ENCODE measurements at regions not wholly inside any gene's neighbourhood (a gene's known extent, or its start where the extent isn't known, plus 50 kb on each side); places are given as distances from the start of the nearest gene placed in this dataset.

- Histone ChIP-seq H3K4me1 (ENCODE audit: control insufficient read depth, insufficient read depth, low read length) (no peaks in the 10 kb centered on the region), H3K4me3 (ENCODE audit: low read length) (no peak overlapping the region), H3K27me3 (replicated peaks; ENCODE audit: control insufficient read depth, insufficient read depth, low read length) (no peaks in the 10 kb centered on the region), H3K36me3 (ENCODE audit: control insufficient read depth, insufficient read depth, low read length, severe bottlenecking) (no peaks in the 10 kb centered on the region), H3K9me3 (ENCODE audit: control insufficient read depth, low read length) (no peaks in the 10 kb centered on the region), H3K9ac (ENCODE audit: low read length) (no peak overlapping the region)
- no peak for DNase-seq (ENCODE audit: low read depth)
These were observed 1661.8 kb upstream of the SPRY2 start for GRCh38 chr13:82002710-82003109.

- H3K36me3 ChIP-seq (ENCODE audit: control insufficient read depth, insufficient read depth, low read length, severe bottlenecking) = no peaks in the 10 kb centered on the region
- H3K27me3 ChIP-seq (replicated peaks; ENCODE audit: control insufficient read depth, insufficient read depth, low read length) = no peaks in the 10 kb centered on the region
- H3K4me1 ChIP-seq (ENCODE audit: control insufficient read depth, insufficient read depth, low read length) = no peaks in the 10 kb centered on the region
- H3K9ac ChIP-seq (ENCODE audit: low read length) = no peak overlapping the region
- no peak for DNase-seq (ENCODE audit: low read depth)
- no peaks in the 10 kb centered on the region for H3K9me3 ChIP-seq (ENCODE audit: control insufficient read depth, low read length)
- no peak overlapping the region for H3K4me3 ChIP-seq (ENCODE audit: low read length)
These were observed 1654.4 kb upstream of the SPRY2 start for GRCh38 chr13:81995316-81995715.

GRCh38 chr13:81990652-81991051 is 1649.7 kb upstream of the SPRY2 start:
- no peak overlapping the region for H3K9ac ChIP-seq (ENCODE audit: low read length)
- no peaks in the 10 kb centered on the region for H3K27me3 ChIP-seq (replicated peaks; ENCODE audit: control insufficient read depth, insufficient read depth, low read length)
- H3K9me3 ChIP-seq (ENCODE audit: control insufficient read depth, low read length) = no peaks in the 10 kb centered on the region
- no peaks in the 10 kb centered on the region for H3K4me1 ChIP-seq (ENCODE audit: control insufficient read depth, insufficient read depth, low read length)
- no peaks in the 10 kb centered on the region for H3K36me3 ChIP-seq (ENCODE audit: control insufficient read depth, insufficient read depth, low read length, severe bottlenecking)
- H3K4me3 ChIP-seq (ENCODE audit: low read length) = no peak overlapping the region
- DNase-seq (ENCODE audit: low read depth) = no peak

GRCh38 chr13:81988567-81988966 is 1647.6 kb upstream of the SPRY2 start:
- no peaks in the 10 kb centered on the region for H3K4me1 ChIP-seq (ENCODE audit: control insufficient read depth, insufficient read depth, low read length)
- DNase-seq (ENCODE audit: low read depth) = no peak
- H3K4me3 ChIP-seq (ENCODE audit: low read length) = no peak overlapping the region
- H3K9me3 ChIP-seq (ENCODE audit: control insufficient read depth, low read length) = no peaks in the 10 kb centered on the region
- H3K27me3 ChIP-seq (replicated peaks; ENCODE audit: control insufficient read depth, insufficient read depth, low read length) = no peaks in the 10 kb centered on the region
- H3K9ac ChIP-seq (ENCODE audit: low read length) = no peak overlapping the region
- no peaks in the 10 kb centered on the region for H3K36me3 ChIP-seq (ENCODE audit: control insufficient read depth, insufficient read depth, low read length, severe bottlenecking)

- Histone ChIP-seq H3K4me1 (ENCODE audit: control insufficient read depth, insufficient read depth, low read length) (no peaks in the 10 kb centered on the region), H3K9me3 (ENCODE audit: control insufficient read depth, low read length) (no peaks in the 10 kb centered on the region), H3K9ac (ENCODE audit: low read length) (no peak overlapping the region), H3K36me3 (ENCODE audit: control insufficient read depth, insufficient read depth, low read length, severe bottlenecking) (no peaks in the 10 kb centered on the region), H3K27me3 (replicated peaks; ENCODE audit: control insufficient read depth, insufficient read depth, low read length) (no peaks in the 10 kb centered on the region), H3K4me3 (ENCODE audit: low read length) (no peak overlapping the region)
- DNase-seq (ENCODE audit: low read depth) = no peak
These were observed 1646.9 kb upstream of the SPRY2 start for GRCh38 chr13:81987677-81988357.

- H3K9ac ChIP-seq (ENCODE audit: low read length) = no peak overlapping the region
- H3K36me3 ChIP-seq (ENCODE audit: control insufficient read depth, insufficient read depth, low read length, severe bottlenecking) = no peaks in the 10 kb centered on the region
- H3K9me3 ChIP-seq (ENCODE audit: control insufficient read depth, low read length) = no peaks in the 10 kb centered on the region
- no peak overlapping the region for H3K4me3 ChIP-seq (ENCODE audit: low read length)
- H3K4me1 ChIP-seq (ENCODE audit: control insufficient read depth, insufficient read depth, low read length) = no peaks in the 10 kb centered on the region
- peak; percentile 12 for DNase-seq (ENCODE audit: low read depth)
- H3K27me3 ChIP-seq (replicated peaks; ENCODE audit: control insufficient read depth, insufficient read depth, low read length) = no peaks in the 10 kb centered on the region
These were observed 1646.2 kb upstream of the SPRY2 start for GRCh38 chr13:81987159-81987558.

DNA sequence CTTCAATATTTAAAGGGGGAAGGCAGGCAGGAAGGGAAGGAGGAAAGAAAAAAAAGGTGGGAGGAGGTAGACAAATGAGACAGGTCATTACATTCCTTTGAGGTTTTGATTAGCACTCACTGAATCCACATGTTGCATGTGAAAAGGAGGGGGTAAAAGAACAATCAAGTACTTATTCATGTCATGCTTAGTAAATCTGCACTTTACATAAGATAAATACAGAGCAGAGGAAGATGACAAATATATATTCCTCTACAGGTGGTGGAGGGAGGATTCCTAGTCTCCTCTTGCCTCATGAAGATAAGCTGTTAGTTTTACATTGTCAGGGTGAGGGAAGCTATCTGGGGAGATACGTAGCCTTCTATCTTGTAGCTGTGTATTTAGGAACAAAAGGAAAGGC is 1645.4 kb upstream of the SPRY2 start:
- H3K27me3 ChIP-seq (replicated peaks; ENCODE audit: control insufficient read depth, insufficient read depth, low read length) = no peaks in the 10 kb centered on the region
- H3K9ac ChIP-seq (ENCODE audit: low read length) = no peak overlapping the region
- H3K9me3 ChIP-seq (ENCODE audit: control insufficient read depth, low read length) = no peaks in the 10 kb centered on the region
- H3K4me3 ChIP-seq (ENCODE audit: low read length) = no peak overlapping the region
- no peak for DNase-seq (ENCODE audit: low read depth)
- no peaks in the 10 kb centered on the region for H3K4me1 ChIP-seq (ENCODE audit: control insufficient read depth, insufficient read depth, low read length)
- no peaks in the 10 kb centered on the region for H3K36me3 ChIP-seq (ENCODE audit: control insufficient read depth, insufficient read depth, low read length, severe bottlenecking)

DNA sequence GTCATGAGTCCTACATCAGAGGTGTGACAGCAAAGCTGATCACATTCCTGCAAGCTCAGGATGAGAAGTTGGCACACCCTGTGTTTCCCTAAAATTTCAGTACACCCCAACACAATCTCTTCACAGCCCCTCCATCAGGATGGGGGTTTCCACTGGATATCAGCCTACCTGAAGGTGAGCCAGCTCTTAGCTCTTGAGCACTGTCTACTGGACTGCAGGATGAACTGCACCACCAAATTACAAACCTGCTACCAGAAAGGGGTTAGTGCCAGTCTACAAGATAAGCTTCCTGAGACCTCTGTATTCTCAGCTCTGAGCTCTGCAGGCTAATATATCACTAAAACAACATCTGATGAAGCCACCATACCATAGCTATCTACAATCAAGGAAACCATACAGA is 1616.2 kb upstream of the SPRY2 start:
- no peaks in the 10 kb centered on the region for H3K36me3 ChIP-seq (ENCODE audit: control insufficient read depth, insufficient read depth, low read length, severe bottlenecking)
- no peak overlapping the region for H3K9ac ChIP-seq (ENCODE audit: low read length)
- no peak for DNase-seq (ENCODE audit: low read depth)
- H3K9me3 ChIP-seq (ENCODE audit: control insufficient read depth, low read length) = no peaks in the 10 kb centered on the region
- H3K4me3 ChIP-seq (ENCODE audit: low read length) = no peak overlapping the region
- H3K27me3 ChIP-seq (replicated peaks; ENCODE audit: control insufficient read depth, insufficient read depth, low read length) = no peaks in the 10 kb centered on the region
- H3K4me1 ChIP-seq (ENCODE audit: control insufficient read depth, insufficient read depth, low read length) = no peaks in the 10 kb centered on the region

GRCh38 chr13:81929988-81930387 is 1589.1 kb upstream of the SPRY2 start:
- Histone ChIP-seq H3K27me3 (replicated peaks; ENCODE audit: control insufficient read depth, insufficient read depth, low read length) (no peaks in the 10 kb centered on the region), H3K9me3 (ENCODE audit: control insufficient read depth, low read length) (no peaks in the 10 kb centered on the region), H3K9ac (ENCODE audit: low read length) (no peak overlapping the region), H3K4me3 (ENCODE audit: low read length) (no peak overlapping the region), H3K4me1 (ENCODE audit: control insufficient read depth, insufficient read depth, low read length) (no peaks in the 10 kb centered on the region), H3K36me3 (ENCODE audit: control insufficient read depth, insufficient read depth, low read length, severe bottlenecking) (no peaks in the 10 kb centered on the region)
- DNase-seq (ENCODE audit: low read depth) = peak; percentile 78

DNA sequence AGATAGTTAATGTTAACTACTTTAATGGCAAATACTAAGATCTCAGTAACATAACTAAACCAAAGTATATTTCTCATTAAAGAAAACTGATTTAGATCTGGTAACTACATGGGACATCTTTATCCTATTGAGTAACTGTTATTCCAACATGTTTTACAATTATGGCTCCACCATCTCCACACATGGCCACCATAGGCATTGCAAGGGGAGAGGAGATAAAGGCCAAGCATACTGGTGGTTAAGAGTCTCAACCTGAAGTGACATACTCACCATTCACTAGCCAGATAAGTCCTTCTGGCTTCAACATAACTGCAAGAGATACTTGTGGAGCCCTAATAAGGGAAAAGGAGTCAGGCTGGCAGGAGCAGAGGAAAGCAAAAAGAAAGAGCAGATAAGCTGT is 1586.4 kb upstream of the SPRY2 start:
- Histone ChIP-seq H3K4me1 (ENCODE audit: control insufficient read depth, insufficient read depth, low read length) (no peaks in the 10 kb centered on the region), H3K9me3 (ENCODE audit: control insufficient read depth, low read length) (no peaks in the 10 kb centered on the region), H3K9ac (ENCODE audit: low read length) (no peak overlapping the region), H3K4me3 (ENCODE audit: low read length) (no peak overlapping the region), H3K36me3 (ENCODE audit: control insufficient read depth, insufficient read depth, low read length, severe bottlenecking) (no peaks in the 10 kb centered on the region), H3K27me3 (replicated peaks; ENCODE audit: control insufficient read depth, insufficient read depth, low read length) (no peaks in the 10 kb centered on the region)
- DNase-seq (ENCODE audit: low read depth) = no peak

DNA sequence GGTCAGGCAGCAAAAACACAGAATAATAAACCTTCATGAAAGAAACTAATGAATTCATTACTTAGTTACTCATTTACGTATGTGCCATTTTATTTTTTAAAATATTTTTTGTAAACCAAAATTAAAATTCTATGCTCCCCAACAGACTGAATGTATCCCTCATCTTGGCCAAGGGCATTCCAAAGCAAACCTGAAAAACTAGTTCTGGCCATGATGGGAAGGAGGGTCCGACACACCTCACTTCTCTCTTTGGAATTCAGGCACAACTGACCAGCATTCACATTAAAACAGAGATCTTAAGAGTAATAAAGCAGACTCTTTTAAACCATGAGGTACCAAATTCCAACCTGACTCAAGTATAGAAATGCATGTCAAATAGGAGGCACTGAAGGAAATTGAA is 1576.9 kb upstream of the SPRY2 start:
- Histone ChIP-seq H3K9ac (ENCODE audit: low read length) (no peak overlapping the region), H3K4me1 (ENCODE audit: control insufficient read depth, insufficient read depth, low read length) (no peaks in the 10 kb centered on the region), H3K36me3 (ENCODE audit: control insufficient read depth, insufficient read depth, low read length, severe bottlenecking) (no peaks in the 10 kb centered on the region), H3K27me3 (replicated peaks; ENCODE audit: control insufficient read depth, insufficient read depth, low read length) (no peaks in the 10 kb centered on the region), H3K9me3 (ENCODE audit: control insufficient read depth, low read length) (no peaks in the 10 kb centered on the region), H3K4me3 (ENCODE audit: low read length) (no peak overlapping the region)
- no peak for DNase-seq (ENCODE audit: low read depth)

- H3K27me3 ChIP-seq (replicated peaks; ENCODE audit: control insufficient read depth, insufficient read depth, low read length) = no peaks in the 10 kb centered on the region
- H3K4me1 ChIP-seq (ENCODE audit: control insufficient read depth, insufficient read depth, low read length) = no peaks in the 10 kb centered on the region
- H3K36me3 ChIP-seq (ENCODE audit: control insufficient read depth, insufficient read depth, low read length, severe bottlenecking) = no peaks in the 10 kb centered on the region
- H3K9me3 ChIP-seq (ENCODE audit: control insufficient read depth, low read length) = no peaks in the 10 kb centered on the region
- DNase-seq (ENCODE audit: low read depth) = peak; percentile 68
- no peak overlapping the region for H3K4me3 ChIP-seq (ENCODE audit: low read length)
- H3K9ac ChIP-seq (ENCODE audit: low read length) = no peak overlapping the region
These were observed 1575.5 kb upstream of the SPRY2 start for GRCh38 chr13:81916461-81916860.
